ENCODE measurements at regions not wholly inside any gene's neighbourhood (a gene's known extent, or its start where the extent isn't known, plus 50 kb on each side); places are given as distances from the start of the nearest gene placed in this dataset.

GRCh38 chr4:32142075-32142474, 1421.9 kb downstream of the PCDH7 start:
- no peak overlapping the region for H3K27ac ChIP-seq
- H3K27me3 ChIP-seq, result no peaks in the 10 kb centered on the region
- H3K4me1 ChIP-seq (replicated peaks in 1 of 2), result no peaks in the 10 kb centered on the region
- no peaks in the 10 kb centered on the region for H3K36me3 ChIP-seq (replicated peaks in 1 of 2)
- no peaks in the 10 kb centered on the region for H3K9me3 ChIP-seq (replicated peaks in 1 of 3)
- DNase-seq, result no peak
- intact Hi-C loops (cut with DNase I), result no loop called here
- H3K4me3 ChIP-seq, result no peak overlapping the region
- TF ChIP-seq POLR2A (IDR thresholded peaks at IDR 0.05) (no peak), CTCF (IDR thresholded peaks at IDR 0.05) (no peak)

- Histone ChIP-seq H3K4me3 (no peak overlapping the region), H3K27ac (no peak overlapping the region), H3K36me3 (replicated peaks in 1 of 2) (no peaks in the 10 kb centered on the region), H3K4me1 (replicated peaks in 1 of 2) (no peaks in the 10 kb centered on the region), H3K27me3 (no peaks in the 10 kb centered on the region), H3K9me3 (replicated peaks in 1 of 3) (no peaks in the 10 kb centered on the region)
- intact Hi-C loops (cut with DNase I), result no loop called here
- WGBS, 4 donors, result 74 to 80% (median 76%) methylated on average over 5 of the region's 5 CpGs
- TF ChIP-seq CTCF (IDR thresholded peaks at IDR 0.05) (no peak), POLR2A (IDR thresholded peaks at IDR 0.05) (no peak)
- DNase-seq, result no peak
These were observed 1425.8 kb downstream of the PCDH7 start for GRCh38 chr4:32145987-32146386.

- TF ChIP-seq POLR2A (IDR thresholded peaks at IDR 0.05) (no peak), CTCF (IDR thresholded peaks at IDR 0.05) (no peak)
- H3K4me1 ChIP-seq (replicated peaks in 1 of 2), result no peaks in the 10 kb centered on the region
- intact Hi-C loops (cut with DNase I), result no loop called here
- H3K4me3 ChIP-seq, result no peak overlapping the region
- H3K27ac ChIP-seq, result no peak overlapping the region
- DNase-seq, result no peak
- H3K27me3 ChIP-seq, result no peaks in the 10 kb centered on the region
- no peaks in the 10 kb centered on the region for H3K9me3 ChIP-seq (replicated peaks in 1 of 3)
- H3K36me3 ChIP-seq (replicated peaks in 1 of 2), result no peaks in the 10 kb centered on the region
- WGBS, 4 donors, result 59 to 68% (median 63%) methylated on average over 5 of the region's 5 CpGs
These were observed 1427.4 kb downstream of the PCDH7 start for GRCh38 chr4:32147446-32148085.

GRCh38 chr4:32148111-32148666, 1428.0 kb downstream of the PCDH7 start:
- intact Hi-C loops (cut with DNase I), result no loop called here
- Histone ChIP-seq H3K4me3 (no peak overlapping the region), H3K27me3 (no peaks in the 10 kb centered on the region), H3K9me3 (replicated peaks in 1 of 3) (no peaks in the 10 kb centered on the region), H3K36me3 (replicated peaks in 1 of 2) (no peaks in the 10 kb centered on the region), H3K27ac (no peak overlapping the region), H3K4me1 (replicated peaks in 1 of 2) (no peaks in the 10 kb centered on the region)
- TF ChIP-seq POLR2A (IDR thresholded peaks at IDR 0.05), result no peak
- TF ChIP-seq CTCF (IDR thresholded peaks at IDR 0.05), result no peak
- WGBS, 4 donors, result 56 to 75% (median 59%) methylated on average over 2 of the region's 2 CpGs
- DNase-seq, result no peak

Data from adrenal gland (tissue), 9 donors.